ENCODE measurements at regions not wholly inside any gene's neighbourhood (a gene's known extent, or its start where the extent isn't known, plus 50 kb on each side); places are given as distances from the start of the nearest gene placed in this dataset.

DNA sequence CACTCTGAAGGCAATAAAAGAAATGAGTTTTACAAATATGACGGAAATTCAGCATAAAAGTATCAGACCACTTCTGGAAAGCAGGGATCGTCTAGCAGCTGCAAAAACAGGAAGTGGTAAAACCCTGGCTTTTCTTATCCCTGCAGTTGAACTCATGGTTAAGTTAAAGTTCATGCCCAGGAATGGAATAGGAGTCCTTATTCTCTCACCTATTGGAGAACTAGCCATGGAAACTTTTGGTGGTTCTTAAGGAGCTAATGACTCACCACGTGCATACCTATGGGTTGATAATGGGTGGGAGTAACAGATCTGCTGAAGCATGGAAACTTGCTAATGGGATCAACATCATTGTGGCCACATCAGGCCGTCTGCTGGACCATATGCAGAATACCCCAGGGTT is 93.5 kb upstream of the RGMB start:
- no peaks in the 10 kb centered on the region for H3K4me1 ChIP-seq
- no peaks in the 10 kb centered on the region for H3K27me3 ChIP-seq
- DNase-seq = no peak
- intact Hi-C loops (cut with DNase I; ENCODE audit: low total_unique reads) = no loop called here
- H3K4me3 ChIP-seq = no peak overlapping the region
- no peaks in the 10 kb centered on the region for H3K9me3 ChIP-seq
- H3K36me3 ChIP-seq = no peaks in the 10 kb centered on the region
- no peak for TF ChIP-seq POLR2A (IDR thresholded peaks at IDR 0.05)
- TF ChIP-seq, protein P1, sequence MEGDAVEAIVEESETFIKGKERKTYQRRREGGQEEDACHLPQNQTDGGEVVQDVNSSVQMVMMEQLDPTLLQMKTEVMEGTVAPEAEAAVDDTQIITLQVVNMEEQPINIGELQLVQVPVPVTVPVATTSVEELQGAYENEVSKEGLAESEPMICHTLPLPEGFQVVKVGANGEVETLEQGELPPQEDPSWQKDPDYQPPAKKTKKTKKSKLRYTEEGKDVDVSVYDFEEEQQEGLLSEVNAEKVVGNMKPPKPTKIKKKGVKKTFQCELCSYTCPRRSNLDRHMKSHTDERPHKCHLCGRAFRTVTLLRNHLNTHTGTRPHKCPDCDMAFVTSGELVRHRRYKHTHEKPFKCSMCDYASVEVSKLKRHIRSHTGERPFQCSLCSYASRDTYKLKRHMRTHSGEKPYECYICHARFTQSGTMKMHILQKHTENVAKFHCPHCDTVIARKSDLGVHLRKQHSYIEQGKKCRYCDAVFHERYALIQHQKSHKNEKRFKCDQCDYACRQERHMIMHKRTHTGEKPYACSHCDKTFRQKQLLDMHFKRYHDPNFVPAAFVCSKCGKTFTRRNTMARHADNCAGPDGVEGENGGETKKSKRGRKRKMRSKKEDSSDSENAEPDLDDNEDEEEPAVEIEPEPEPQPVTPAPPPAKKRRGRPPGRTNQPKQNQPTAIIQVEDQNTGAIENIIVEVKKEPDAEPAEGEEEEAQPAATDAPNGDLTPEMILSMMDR (IDR thresholded peaks at IDR 0.05) = no peak
- H3K27ac ChIP-seq = no peak overlapping the region

DNA sequence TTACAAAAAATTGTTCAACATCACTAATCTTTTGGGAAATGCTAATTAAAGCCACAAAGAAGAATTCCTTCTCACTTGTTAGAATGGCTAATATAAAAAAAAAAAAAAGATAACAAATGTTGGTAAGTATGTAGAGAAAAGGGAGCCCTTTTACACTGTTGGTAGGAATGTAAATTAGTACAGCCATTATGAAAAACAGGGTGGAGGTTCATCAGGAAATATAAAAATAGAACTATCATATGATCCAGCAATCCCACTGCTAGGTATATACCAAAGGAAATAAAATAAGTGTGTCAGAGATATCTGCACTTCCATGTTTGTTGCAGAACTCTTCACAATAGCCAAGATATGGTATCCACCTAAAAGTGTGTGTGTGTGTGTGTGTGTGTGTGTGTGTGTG is 83.5 kb upstream of the RGMB start:
- no peak for DNase-seq
- H3K27ac ChIP-seq = no peak overlapping the region
- no peaks in the 10 kb centered on the region for H3K4me1 ChIP-seq
- peaks cover 0 to 9% of the 10 kb centered on the region in 2 donors for H3K9me3 ChIP-seq
- H3K27me3 ChIP-seq = no peaks in the 10 kb centered on the region
- no peaks in the 10 kb centered on the region for H3K36me3 ChIP-seq
- TF ChIP-seq POLR2A (IDR thresholded peaks at IDR 0.05) = no peak
- TF ChIP-seq, protein P1 (IDR thresholded peaks at IDR 0.05) = no peak
- intact Hi-C loops (cut with DNase I; ENCODE audit: low total_unique reads) = no loop called here
- H3K4me3 ChIP-seq = no peak overlapping the region

DNA sequence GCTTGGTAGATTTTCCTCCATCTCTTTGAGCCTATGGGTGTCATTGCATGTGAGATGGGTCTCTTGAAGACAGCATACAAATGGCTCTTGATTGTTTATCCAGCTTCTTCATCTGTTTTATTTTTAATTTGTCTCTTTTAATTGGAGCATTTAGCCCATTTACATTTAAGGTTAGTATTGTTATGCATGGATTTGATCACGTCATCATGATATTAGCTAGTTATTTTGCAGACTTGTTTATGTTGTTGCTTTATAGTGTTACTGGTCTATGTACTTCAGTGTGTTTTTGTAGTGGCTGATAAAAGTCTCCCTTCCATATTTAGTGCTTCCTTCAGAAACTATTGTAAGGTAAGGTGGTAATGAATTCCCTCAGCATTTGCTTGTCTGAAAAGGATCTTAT is 78.6 kb upstream of the RGMB start:
- Histone ChIP-seq H3K27ac (no peak overlapping the region), H3K4me1 (no peaks in the 10 kb centered on the region), H3K27me3 (no peaks in the 10 kb centered on the region), H3K4me3 (no peak overlapping the region), H3K9me3 (peaks cover 0 to 9% of the 10 kb centered on the region in 2 donors), H3K36me3 (no peaks in the 10 kb centered on the region)
- TF ChIP-seq, protein P1 (IDR thresholded peaks at IDR 0.05) = no peak
- TF ChIP-seq POLR2A (IDR thresholded peaks at IDR 0.05) = no peak
- no peak for DNase-seq
- intact Hi-C loops (cut with DNase I; ENCODE audit: low total_unique reads) = no loop called here

DNA sequence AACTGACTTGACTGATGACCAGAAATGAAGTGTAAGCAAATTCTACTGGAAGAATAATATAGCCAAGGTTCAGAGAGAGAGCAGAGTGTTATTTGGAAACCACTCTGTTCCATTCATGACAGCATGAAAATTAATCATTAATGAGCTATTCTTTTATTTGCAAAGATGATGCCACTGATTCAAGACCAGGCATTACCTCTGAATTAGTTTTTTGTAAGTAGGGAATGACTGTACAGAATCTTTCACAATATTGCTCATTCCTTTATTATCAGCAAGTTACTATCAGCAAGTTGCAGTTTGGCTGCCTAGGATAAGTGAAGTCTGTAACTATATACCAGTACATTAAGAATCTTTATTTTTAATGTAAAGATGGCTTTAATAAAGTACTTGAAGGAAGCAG is 75.1 kb upstream of the RGMB start:
- Histone ChIP-seq H3K4me1 (no peaks in the 10 kb centered on the region), H3K36me3 (no peaks in the 10 kb centered on the region), H3K27ac (no peak overlapping the region), H3K27me3 (no peaks in the 10 kb centered on the region), H3K4me3 (no peak overlapping the region), H3K9me3 (no peaks in the 10 kb centered on the region)
- no peak for DNase-seq
- intact Hi-C loops (cut with DNase I; ENCODE audit: low total_unique reads) = no loop called here
- TF ChIP-seq, protein P1 (IDR thresholded peaks at IDR 0.05) = no peak
- no peak for TF ChIP-seq POLR2A (IDR thresholded peaks at IDR 0.05)

DNA sequence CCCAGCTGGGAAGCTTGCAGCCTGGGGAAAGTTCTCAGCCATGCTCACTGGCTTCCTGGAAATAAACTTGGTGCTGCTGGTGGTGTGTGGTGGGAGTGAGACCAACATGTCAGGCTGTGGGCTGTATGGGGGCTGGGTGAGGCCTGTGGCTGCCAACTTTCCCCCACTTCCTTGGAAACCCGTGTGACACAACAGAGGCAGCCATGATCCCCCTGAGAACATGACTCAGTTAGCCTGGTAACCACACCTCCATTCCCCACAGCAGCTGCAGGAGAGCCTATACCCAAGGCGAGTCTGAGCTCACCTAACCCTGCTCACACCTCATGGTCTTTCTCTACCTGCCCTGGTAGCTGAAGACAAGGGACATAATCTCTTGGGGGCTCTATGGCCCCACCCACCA is 72.7 kb upstream of the RGMB start:
- intact Hi-C loops (cut with DNase I; ENCODE audit: low total_unique reads) = no loop called here

More for the DNA sequence above, 72.7 kb upstream of the RGMB start:
- no peak overlapping the region for H3K4me3 ChIP-seq
- DNase-seq = no peak
- no peaks in the 10 kb centered on the region for H3K9me3 ChIP-seq
- no peaks in the 10 kb centered on the region for H3K4me1 ChIP-seq
- no peaks in the 10 kb centered on the region for H3K27me3 ChIP-seq
- no peak overlapping the region for H3K27ac ChIP-seq
- TF ChIP-seq, protein P1 (IDR thresholded peaks at IDR 0.05) = no peak
- no peak for TF ChIP-seq POLR2A (IDR thresholded peaks at IDR 0.05)
- no peaks in the 10 kb centered on the region for H3K36me3 ChIP-seq

Data from uterus (tissue), 3 donors.